Panc1 (cell line): ENCODE measurements at regions not wholly inside any gene's neighbourhood (a gene's known extent, or its start where the extent isn't known, plus 50 kb on each side); places are given as distances from the start of the nearest gene placed in this dataset.

Experiments used
- ATAC-seq: fragments of 200-7000 bp; cut with Tn5 transposase; 2 replicates; pipeline ENCODE4 v1.9.1; 2020; ENCODE audit warnings: mild to moderate bottlenecking, moderate library complexity
- BruUV-seq: library from RNA; stranded (reverse); fragments of 400-500 nt; replicated peaks from 2 replicates; lab custom pipeline; 2021; lab: Mats Ljungman, UMichigan
- CTCF ChIA-PET: fragments of 300-600 bp; sonication (Branson Sonifier 250); formaldehyde crosslinking; loops from one replicate; lab custom pipeline; 2022; ENCODE audit warnings: antibody characterized with exemption; lab: Charles Lee
- POLR2A ChIA-PET: fragments of 300-600 bp; sonication (Branson Sonifier 250); formaldehyde crosslinking; loops from one replicate; lab custom pipeline; 2022; ENCODE audit warnings: antibody characterized with exemption; lab: Charles Lee
- DNase-seq: peaks from one replicate; pipeline ENCODE4 v3.0.0-alpha.2; 2010; ENCODE audit warnings: low read depth, low spot score
- H3K27ac ChIP-seq: 2 replicates; pipeline ENCODE4 v1.5.1; 2011; ENCODE audit warnings: mild to moderate bottlenecking, low read length, inconsistent platforms
- H3K27me3 ChIP-seq: fragments of 200-500 bp; sonication (Bioruptor generic); 2 replicates; pipeline ENCODE4 v1.6.0; 2014; ENCODE audit warnings: low read length, inconsistent platforms; ENCODE audit not compliant: control insufficient read depth, insufficient read depth
- H3K36me3 ChIP-seq: fragments of 200-500 bp; sonication (Bioruptor generic); 2 replicates; pipeline ENCODE4 v1.5.1; 2014; ENCODE audit warnings: inconsistent platforms, mild to moderate bottlenecking, low read length, moderate library complexity; ENCODE audit not compliant: control insufficient read depth, insufficient read depth
- H3K4me1 ChIP-seq: 2 replicates; pipeline ENCODE4 v1.5.1; 2011; ENCODE audit warnings: inconsistent platforms, mild to moderate bottlenecking, low read length, moderate library complexity; ENCODE audit not compliant: control insufficient read depth, insufficient read depth
- H3K4me3 ChIP-seq, 2 experiments: 2 replicates each; pipeline ENCODE4 v1.5.1; 2011 to 2012; ENCODE audit warnings: low read depth in 2 of 2, low read length in 2 of 2, mild to moderate bottlenecking in 2 of 2, inconsistent platforms in 1 of 2, moderate library complexity in 1 of 2
- H3K9me3 ChIP-seq: fragments of 200-500 bp; sonication (Bioruptor generic); 2 replicates; pipeline ENCODE4 v1.5.1; 2014; ENCODE audit warnings: low read depth, mild to moderate bottlenecking, inconsistent platforms, low read length, moderate library complexity; ENCODE audit not compliant: control insufficient read depth, insufficient read depth
- CTCF ChIP-seq: fragments of 450-650 bp; IDR thresholded peaks from 2 replicates; pipeline ENCODE4 v1.5.1; 2017; ENCODE audit warnings: mild to moderate bottlenecking
- POLR2AphosphoS5 ChIP-seq: IDR thresholded peaks from 2 replicates; pipeline ENCODE4 v1.6.1; 2012; ENCODE audit warnings: mild to moderate bottlenecking, low read depth, low read length, moderate library complexity
- REST ChIP-seq, 2 experiments: IDR thresholded peaks; 2 replicates each; pipeline ENCODE4 v1.6.1; 2011 to 2012; ENCODE audit warnings: low read depth in 2 of 2, control low read depth in 1 of 2, low read length in 1 of 2, mild to moderate bottlenecking in 1 of 2, moderate library complexity in 1 of 2; ENCODE audit not compliant: insufficient read depth in 1 of 2
- SIN3A ChIP-seq: IDR thresholded peaks from 2 replicates; pipeline ENCODE4 v1.6.1; 2012; ENCODE audit warnings: low read depth, mild to moderate bottlenecking, low read length, moderate library complexity, borderline replicate concordance; ENCODE audit not compliant: insufficient read depth
- TCF7L2 ChIP-seq: IDR thresholded peaks from 2 replicates; pipeline ENCODE4 v1.6.1; 2011; ENCODE audit warnings: mild to moderate bottlenecking, low read depth, low read length, inconsistent platforms
- in situ Hi-C: cut with HindIII; loops from 2 replicates; pipeline ENCODE4 v1.10.0; 2016; ENCODE audit warnings: low sequenced_read_pairs, low pct_unique_long_range_greater_than_20kb
- intact Hi-C: fragments of 100-400 bp; cut with micrococcal nuclease; formaldehyde crosslinking; loops from one replicate; pipeline ENCODE4 v1.10.0; 2022; ENCODE audit not compliant: unreplicated experiment

GRCh38 chr12:125353871-125354270 is 288.6 kb downstream of the AACS start:
- intact Hi-C loops, result no loop called here
- no peak overlapping the region for H3K27ac ChIP-seq

GRCh38 chr12:125355614-125356013 is 290.4 kb downstream of the AACS start:
- ATAC-seq, result no peak
- no peak for DNase-seq
- intact Hi-C loops (no loop called here), in situ Hi-C loops (no loop called here)
- no TSS peak for BruUV-seq
- CTCF ChIA-PET, result no interaction called here
- Histone ChIP-seq H3K36me3 (no peaks in the 10 kb centered on the region), H3K4me3 (no peak overlapping the region), H3K4me1 (no peaks in the 10 kb centered on the region), H3K27me3 (no peaks in the 10 kb centered on the region), H3K27ac (no peak overlapping the region), H3K9me3 (no peaks in the 10 kb centered on the region)
- no peak for TF ChIP-seq TCF7L2
- TF ChIP-seq SIN3A, result no peak
- no peak for TF ChIP-seq REST (IDR thresholded peaks at IDR 0.05; ENCODE audit: insufficient read depth in 1 of 2, low read depth in 2 of 2, low read length in 1 of 2)
- TF ChIP-seq CTCF, result no peak
- TF ChIP-seq POLR2AphosphoS5, result no peak
- POLR2A ChIA-PET, result no interaction called here

More at GRCh38 chr12:125353871-125354270, 288.6 kb downstream of the AACS start:
- DNase-seq (no peak), ATAC-seq (no peak)
- BruUV-seq, result no TSS peak
- in situ Hi-C loops, result no loop called here
- Histone ChIP-seq H3K9me3 (no peaks in the 10 kb centered on the region), H3K27me3 (no peaks in the 10 kb centered on the region; the same call in 1 of the 2 replicates), H3K4me1 (no peaks in the 10 kb centered on the region), H3K4me3 (no peak overlapping the region), H3K36me3 (no peaks in the 10 kb centered on the region)
- POLR2A ChIA-PET, result no interaction called here
- TF ChIP-seq CTCF (no peak), REST (IDR thresholded peaks at IDR 0.05; ENCODE audit: insufficient read depth in 1 of 2, low read depth in 2 of 2, low read length in 1 of 2) (no peak), TCF7L2 (no peak), POLR2AphosphoS5 (no peak), SIN3A (no peak)
- CTCF ChIA-PET, result no interaction called here
